Fibroblast of skin of scalp (primary cell): ENCODE measurements at regions not wholly inside any gene's neighbourhood (a gene's known extent, or its start where the extent isn't known, plus 50 kb on each side); places are given as distances from the start of the nearest gene placed in this dataset.
A peak's percentile ranks its signal among the peaks of the same experiment; 100 is the strongest.

ENCODE experiments used
- DNase-seq: peaks from one replicate; pipeline ENCODE4 v3.0.0-alpha.2; 2013

GRCh38 chr12:58140395-58140794, 199.0 kb downstream of the ATP23 start:
- no peak for DNase-seq

GRCh38 chr12:58142991-58143390, 201.6 kb downstream of the ATP23 start:
- DNase-seq = no peak

GRCh38 chr12:58143498-58143995, 202.2 kb downstream of the ATP23 start:
- no peak for DNase-seq

DNA sequence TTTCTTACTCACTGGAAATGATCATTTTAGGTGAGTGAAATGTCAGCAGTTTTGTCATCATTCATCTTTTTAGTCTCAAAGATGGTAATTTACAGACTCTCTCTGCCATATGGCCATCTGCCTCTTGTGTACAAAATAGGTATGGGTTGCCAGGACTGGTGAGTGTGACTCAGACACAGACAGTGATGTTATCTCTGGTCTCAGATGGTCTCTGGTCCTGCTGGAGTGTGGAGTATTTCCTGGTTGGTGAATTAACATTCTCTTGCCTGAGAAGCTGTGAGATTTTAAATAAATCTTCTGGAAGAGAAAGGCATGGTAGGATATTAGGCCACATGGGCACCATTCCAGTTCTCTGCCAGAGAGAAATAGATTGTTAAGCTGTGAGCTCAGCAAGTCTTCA, 207.0 kb downstream of the ATP23 start:
- DNase-seq = peak; percentile 53

GRCh38 chr12:58148976-58149375, 207.6 kb downstream of the ATP23 start:
- no peak for DNase-seq

GRCh38 chr12:58154359-58154758, 213.0 kb downstream of the ATP23 start:
- no peak for DNase-seq

- DNase-seq = no peak
Observed at GRCh38 chr12:58156697-58157096, 215.3 kb downstream of the ATP23 start.

GRCh38 chr12:58159941-58160340, 218.6 kb downstream of the ATP23 start:
- no peak for DNase-seq

DNA sequence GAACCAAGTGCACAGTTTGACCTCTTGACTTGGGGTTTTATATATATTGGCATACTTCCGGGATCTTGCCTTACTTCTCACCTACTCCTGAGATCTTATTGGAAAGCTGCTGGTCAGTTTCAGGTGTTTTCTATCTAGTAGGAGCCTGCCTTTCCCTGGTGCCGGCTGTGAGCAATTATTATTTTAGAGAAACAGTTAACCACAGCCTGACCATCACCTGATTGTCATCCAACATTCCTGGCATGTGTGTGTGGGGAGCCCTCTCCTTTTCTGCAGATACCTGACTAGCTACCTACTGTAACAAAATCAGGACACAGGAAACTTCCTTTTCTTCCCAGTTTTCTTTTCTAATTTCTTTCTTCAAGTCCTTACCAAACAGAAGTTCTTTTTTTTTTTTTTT, 220.4 kb downstream of the ATP23 start:
- DNase-seq = no peak

- no peak for DNase-seq
Observed at GRCh38 chr12:58163021-58163420, 221.7 kb downstream of the ATP23 start.

GRCh38 chr12:58166643-58167042, 225.3 kb downstream of the ATP23 start:
- no peak for DNase-seq

DNA sequence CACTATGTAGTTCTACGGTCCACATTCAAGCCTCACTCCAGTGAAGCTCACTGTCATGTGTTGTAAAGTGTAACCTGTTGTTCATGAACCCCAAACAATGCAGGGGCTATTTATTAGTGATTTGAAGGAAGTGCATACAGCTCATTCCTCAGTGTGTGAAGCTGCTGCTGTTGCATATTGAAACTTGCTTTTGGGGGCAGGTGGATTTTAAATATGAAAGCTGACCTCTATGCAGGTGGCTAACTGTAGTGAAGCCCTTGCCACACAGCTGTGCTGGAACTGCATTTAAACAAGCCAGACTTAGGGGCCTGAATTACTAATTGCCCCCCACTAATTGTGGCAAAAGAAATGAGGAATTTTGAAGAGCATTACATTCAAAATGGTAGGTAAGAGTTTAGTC, 226.3 kb downstream of the ATP23 start:
- DNase-seq = no peak

DNA sequence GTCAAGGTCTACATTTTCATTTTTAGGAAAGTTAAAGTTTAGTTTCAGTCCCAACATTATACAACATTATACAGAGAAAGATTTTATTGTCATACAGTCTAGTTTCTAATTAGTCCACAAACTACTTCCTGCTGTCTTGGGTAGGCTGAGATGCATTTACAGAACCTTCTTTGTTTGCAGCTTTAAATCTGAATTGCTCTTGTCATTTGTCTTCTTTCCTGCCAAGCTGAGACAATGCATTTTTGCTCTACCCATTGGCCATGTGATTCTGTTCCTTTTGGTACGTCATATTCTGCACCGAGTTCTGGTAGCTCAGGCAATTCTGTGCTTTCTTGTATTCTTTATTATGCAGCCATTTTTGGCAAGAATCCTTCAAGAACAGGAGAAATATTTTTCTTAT, 228.5 kb downstream of the ATP23 start:
- no peak for DNase-seq

DNA sequence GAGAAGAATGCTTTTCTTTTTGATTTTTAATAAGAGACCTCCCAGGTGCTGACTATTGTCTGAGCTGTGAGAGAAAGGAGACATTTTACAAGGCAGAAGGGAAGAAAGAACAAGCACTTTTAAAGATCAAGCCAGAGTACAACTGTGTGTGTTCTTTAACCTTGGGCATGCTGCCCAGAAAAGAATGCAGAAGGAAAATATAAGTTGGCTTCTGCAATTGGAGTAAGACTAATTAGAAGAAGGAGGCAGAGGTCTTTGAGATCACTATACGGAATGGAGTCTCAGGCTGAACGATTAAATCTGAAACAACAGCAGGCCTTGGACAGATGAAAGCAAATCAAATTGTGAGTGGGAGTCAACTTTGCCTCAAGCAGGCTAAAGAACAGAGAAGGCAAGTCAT, 230.5 kb downstream of the ATP23 start:
- DNase-seq = peak; percentile 49

- no peak for DNase-seq
Observed at GRCh38 chr12:58172433-58173073, 231.2 kb downstream of the ATP23 start.

DNA sequence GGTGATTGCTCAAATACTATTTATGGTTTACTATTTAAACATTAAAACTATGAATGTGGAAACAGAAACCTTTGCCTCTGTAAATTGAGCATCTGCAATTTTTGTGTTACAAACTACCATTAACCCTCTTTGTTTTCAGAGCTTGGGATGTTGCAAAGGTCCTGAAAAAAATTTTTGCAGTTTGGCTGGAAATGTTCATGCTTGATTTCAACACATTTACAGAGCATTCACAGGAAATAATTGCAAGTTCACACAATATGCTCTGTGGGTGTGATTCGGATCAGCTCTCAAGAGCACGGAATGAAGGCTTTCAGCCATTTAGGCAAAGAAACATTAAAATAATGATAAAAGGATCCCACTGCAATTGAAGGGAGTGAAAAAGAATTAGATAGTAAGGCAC, 232.9 kb downstream of the ATP23 start:
- no peak for DNase-seq

DNA sequence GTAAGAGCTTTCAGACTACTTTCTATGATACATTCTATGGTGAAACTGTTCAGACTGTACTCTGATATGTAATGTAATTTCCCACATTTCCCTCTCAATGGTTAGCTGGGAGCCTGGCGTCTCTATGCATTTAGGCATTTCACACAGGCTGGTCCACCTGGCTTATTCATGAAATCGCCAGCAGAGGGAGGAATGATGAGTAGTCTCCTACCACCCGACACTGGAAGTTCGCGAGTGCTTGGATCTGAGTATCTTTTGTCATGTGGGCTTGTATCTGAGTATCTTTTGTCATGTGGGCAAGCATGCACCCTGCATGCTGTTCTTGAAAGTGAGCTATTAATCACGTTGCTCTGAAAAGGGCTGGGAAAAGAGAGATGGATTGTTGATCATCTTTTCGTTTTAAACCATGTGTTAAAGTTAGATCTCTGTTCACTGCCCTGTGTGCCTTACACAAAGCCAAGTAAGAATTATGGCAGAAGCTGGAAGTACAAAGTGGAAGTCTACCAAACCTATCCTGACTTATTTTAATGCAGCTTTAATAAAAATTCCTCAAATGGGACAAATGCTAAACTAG, 235.0 kb downstream of the ATP23 start:
- peak; percentile 29 for DNase-seq

DNA sequence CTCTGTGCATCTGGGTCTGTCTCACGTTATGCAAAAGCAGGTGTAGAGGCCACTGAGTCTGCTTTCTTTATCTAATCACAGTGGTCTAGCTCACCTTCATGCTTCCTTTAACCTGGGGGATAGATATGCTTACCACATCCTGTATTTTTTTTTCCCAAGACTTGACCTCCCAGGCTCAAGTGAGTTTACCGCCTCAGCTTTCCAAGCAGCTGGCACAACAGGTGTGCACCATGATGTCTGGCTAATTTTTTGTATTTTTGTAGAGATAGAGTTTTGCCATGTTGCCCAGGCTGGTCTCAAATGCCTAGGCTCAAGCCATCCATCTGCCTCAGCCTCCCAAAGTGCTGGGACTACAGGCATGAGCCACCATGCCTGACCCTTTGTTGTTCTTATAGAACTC, 236.0 kb downstream of the ATP23 start:
- no peak for DNase-seq

- no peak for DNase-seq
Observed at GRCh38 chr12:58184212-58184611, 242.8 kb downstream of the ATP23 start.

DNA sequence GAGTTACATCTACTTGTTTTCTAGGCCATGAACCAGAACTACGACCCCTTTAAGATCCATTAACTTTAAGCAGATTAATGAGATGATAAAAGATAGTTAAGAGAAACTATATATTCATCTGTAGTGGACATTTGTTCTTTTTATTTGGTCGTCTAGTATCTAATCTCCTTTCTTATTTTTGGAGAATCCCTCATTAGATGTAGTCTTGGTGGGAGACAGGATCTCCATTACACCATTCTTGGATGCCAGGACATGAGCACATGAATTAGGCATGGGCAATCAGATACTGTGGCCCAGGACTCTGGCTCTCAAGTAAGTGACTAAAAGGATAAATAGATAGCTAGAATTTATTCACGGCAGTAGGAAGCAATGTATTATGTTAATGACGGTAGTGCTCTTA, 245.0 kb downstream of the ATP23 start:
- DNase-seq = no peak

DNA sequence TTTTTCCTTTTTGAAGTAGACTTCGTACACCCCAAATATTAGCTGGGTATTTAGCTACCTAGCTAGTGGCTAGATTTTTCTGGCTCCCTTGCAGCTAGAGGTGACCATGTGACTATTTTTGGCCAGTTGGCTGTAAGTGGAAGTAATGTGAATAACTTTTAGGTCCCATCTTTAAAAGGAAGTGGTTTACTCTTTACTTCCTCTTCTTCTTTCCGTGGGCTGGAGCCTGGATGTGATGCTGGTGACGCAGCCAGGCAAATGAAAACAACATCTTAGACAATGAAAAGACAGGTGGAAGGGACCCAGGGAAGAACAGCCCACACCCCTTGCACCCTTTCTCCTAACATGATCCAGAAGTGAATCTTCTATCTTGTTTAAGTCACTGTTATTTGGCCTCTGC, 245.5 kb downstream of the ATP23 start:
- DNase-seq = no peak

DNA sequence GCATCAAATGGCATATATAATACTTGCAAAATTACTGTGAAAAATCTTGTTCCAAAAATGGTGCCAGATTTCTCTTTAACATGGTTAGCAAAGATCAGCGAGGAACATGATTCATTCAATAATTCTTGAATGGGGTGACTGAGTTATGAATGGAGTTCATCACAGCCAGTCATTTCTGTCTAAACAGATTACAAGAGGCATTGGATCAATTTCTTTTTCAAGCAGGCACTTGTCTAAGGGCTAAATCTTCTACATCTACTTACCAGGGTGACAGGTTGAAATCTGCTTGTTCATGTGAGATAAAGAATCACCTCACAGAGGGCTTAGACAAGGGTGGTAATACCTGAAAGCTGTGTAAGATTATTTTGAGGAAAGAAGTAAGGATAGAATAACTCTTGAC, 247.7 kb downstream of the ATP23 start:
- DNase-seq = no peak

DNA sequence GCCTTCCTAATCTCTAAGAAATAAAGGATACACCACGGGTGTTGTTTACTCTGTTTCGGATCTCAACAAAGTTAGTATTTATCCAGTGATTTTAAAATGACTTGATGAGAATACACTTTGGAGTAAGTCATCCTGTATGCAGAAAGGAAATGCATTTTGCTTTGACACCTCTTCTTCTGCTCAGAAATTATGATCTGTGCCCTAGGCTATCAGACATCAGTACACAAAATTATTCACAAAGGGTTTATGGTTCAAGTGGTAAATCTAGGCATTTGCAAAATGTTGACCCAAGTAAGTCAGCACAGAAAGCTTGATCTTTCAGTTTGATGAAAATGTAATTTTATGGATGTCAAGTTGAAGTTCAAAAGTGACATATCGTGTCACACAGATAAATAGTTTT, 248.5 kb downstream of the ATP23 start:
- no peak for DNase-seq

GRCh38 chr12:58190618-58191017, 249.3 kb downstream of the ATP23 start:
- DNase-seq = no peak

DNA sequence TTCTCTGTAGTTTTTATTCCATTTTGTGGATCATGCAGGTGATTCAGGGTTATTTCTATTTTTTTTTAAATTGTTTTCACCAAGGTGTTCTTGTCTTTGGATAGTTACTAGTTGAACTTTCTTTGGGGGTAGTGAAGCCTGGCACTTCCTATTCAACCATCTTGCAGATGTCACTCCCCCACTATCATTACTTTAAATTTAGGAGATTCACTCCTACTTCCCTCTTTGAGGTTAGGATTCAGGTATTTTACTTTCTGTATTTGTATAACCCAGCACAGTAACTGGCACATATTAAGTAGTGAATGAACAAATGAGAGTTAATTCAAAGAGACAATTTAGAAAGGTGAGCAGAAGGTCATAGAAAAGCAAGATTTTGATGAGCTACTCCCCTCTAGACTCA, 255.6 kb downstream of the ATP23 start:
- no peak for DNase-seq
